ENCODE measurements at regions not wholly inside any gene's neighbourhood (a gene's known extent, or its start where the extent isn't known, plus 50 kb on each side); places are given as distances from the start of the nearest gene placed in this dataset.

DNA sequence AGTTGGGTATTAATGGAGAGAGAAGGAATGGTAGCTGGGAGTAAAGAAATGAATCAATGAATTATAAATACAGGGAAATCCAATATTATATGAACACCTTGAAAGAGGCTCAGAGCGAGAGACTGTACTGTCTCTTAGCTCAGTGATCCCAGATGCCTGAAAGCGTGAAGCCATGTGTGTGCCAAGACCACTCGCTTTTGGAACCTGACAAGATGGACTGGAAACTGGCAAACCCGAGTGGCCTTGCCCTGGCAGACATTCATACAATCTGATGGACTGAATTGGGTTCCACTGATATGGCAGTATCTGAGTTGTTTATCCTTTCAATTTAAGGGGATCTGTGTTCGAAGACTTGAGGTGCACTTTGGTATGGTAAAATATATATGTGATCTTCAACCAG is 170.3 kb downstream of the ERCC6L2 start:
- no peak overlapping the region for H3K4me3 ChIP-seq
- peaks cover 0 to 7% of the 10 kb centered on the region in 2 experiments; a peak in 1 of 5 replicates for H3K4me1 ChIP-seq (replicated peaks in 1 of 2; ENCODE audit: control insufficient read depth in 2 of 2, insufficient read depth in 2 of 2, low read length in 2 of 2)
- H4K20me1 ChIP-seq (replicated peaks; ENCODE audit: control insufficient read depth, insufficient read depth, low read length), result no peaks in the 10 kb centered on the region
- H2AFZ ChIP-seq (ENCODE audit: low read depth, low read length), result no peak overlapping the region
- H3K9me3 ChIP-seq (replicated peaks; ENCODE audit: control insufficient read depth, insufficient read depth, low read depth, low read length), result no peaks in the 10 kb centered on the region
- no peaks in the 10 kb centered on the region for H3K79me2 ChIP-seq (ENCODE audit: control insufficient read depth, insufficient read depth, low read length)
- in situ Hi-C loops (cut with MboI) (no loop called here), intact Hi-C loops (cut with micrococcal nuclease) (no loop called here)
- ATAC-seq (no peak), FAIRE-seq (no peak), DNase-seq (ENCODE audit: extremely low read depth in 1 of 4, low spot score in 3 of 4) (no peak)
- no peaks in the 10 kb centered on the region for H3K9me1 ChIP-seq (ENCODE audit: control insufficient read depth, insufficient read depth, low read length)
- 0% methylated on average over 5 of the region's 5 CpGs for WGBS (ENCODE audit: insufficient coverage, low coverage, missing lambda C conversion rate)
- H3K27me3 ChIP-seq (ENCODE audit: control insufficient read depth in 2 of 2, insufficient read depth in 2 of 2, low read length in 2 of 2), result peaks cover 64 to 73% of the 10 kb centered on the region in 2 experiments
- no peak for TF ChIP-seq CLOCK (CRISPR knock-in tag; IDR thresholded peaks at IDR 0.05; ENCODE audit: borderline replicate concordance)
- no peak for TF ChIP-seq AFF1 (IDR thresholded peaks at IDR 0.05; ENCODE audit: low read depth in 1 of 2, partially characterized antibody in 2 of 2)
- TF ChIP-seq CEBPG (CRISPR knock-in tag; IDR thresholded peaks at IDR 0.05), result no peak
- no peak for TF ChIP-seq CEBPG (tag; conservative IDR thresholded peaks at IDR 0.05 in 1 of 2, IDR thresholded peaks at IDR 0.05 in 1 of 2)
- TF ChIP-seq LARP7 (IDR thresholded peaks at IDR 0.05), result no peak
- TF ChIP-seq CTBP1 (IDR thresholded peaks at IDR 0.05; ENCODE audit: borderline replicate concordance), result no peak
- no peak for TF ChIP-seq RFX5 (IDR thresholded peaks at IDR 0.05; ENCODE audit: low read depth, low read length)
- TF ChIP-seq, protein P1, sequence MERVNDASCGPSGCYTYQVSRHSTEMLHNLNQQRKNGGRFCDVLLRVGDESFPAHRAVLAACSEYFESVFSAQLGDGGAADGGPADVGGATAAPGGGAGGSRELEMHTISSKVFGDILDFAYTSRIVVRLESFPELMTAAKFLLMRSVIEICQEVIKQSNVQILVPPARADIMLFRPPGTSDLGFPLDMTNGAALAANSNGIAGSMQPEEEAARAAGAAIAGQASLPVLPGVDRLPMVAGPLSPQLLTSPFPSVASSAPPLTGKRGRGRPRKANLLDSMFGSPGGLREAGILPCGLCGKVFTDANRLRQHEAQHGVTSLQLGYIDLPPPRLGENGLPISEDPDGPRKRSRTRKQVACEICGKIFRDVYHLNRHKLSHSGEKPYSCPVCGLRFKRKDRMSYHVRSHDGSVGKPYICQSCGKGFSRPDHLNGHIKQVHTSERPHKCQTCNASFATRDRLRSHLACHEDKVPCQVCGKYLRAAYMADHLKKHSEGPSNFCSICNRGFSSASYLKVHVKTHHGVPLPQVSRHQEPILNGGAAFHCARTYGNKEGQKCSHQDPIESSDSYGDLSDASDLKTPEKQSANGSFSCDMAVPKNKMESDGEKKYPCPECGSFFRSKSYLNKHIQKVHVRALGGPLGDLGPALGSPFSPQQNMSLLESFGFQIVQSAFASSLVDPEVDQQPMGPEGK (CRISPR knock-in tag; IDR thresholded peaks at IDR 0.05; ENCODE audit: borderline replicate concordance), result no peak
- no peak overlapping the region for H3K27ac ChIP-seq (ENCODE audit: extremely low read depth, low read depth, low read length)
- H3K4me2 ChIP-seq (ENCODE audit: insufficient read depth, low read length), result no peak overlapping the region
- no TSS peak for BruUV-seq (replicated peaks)
- no peak overlapping the region for H3K9ac ChIP-seq (ENCODE audit: insufficient read depth in 1 of 2, low read depth in 2 of 2, low read length in 2 of 2)
- H3K36me3 ChIP-seq (ENCODE audit: control insufficient read depth, insufficient read depth, low read length), result no peaks in the 10 kb centered on the region
- ChIA-PET CTCF (ENCODE audit: low intra/inter-chr PET ratio) (no interaction called here), POLR2A (no interaction called here)
